ENCODE measurements at regions not wholly inside any gene's neighbourhood (a gene's known extent, or its start where the extent isn't known, plus 50 kb on each side); places are given as distances from the start of the nearest gene placed in this dataset.

DNA sequence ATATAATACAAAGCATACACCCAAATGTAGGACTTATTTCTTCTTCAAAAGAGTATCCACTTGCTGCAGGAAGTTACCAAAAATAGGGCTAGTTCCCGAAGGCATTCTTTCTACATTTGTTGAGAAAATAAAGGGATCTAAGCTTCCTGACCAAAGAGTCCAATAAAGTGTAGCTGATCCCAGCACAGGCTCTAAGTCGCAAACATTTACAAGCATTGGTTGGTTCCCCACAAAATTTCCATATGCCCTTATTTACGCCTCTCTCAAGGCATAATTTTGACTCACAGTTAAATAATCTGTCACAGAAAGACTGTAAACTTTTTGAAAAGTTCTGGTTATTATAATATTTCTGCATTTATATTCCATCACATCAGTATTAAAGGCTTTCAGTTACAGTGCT lies 1520.1 kb upstream of the ZEB2 start:
- TF ChIP-seq, protein P1, sequence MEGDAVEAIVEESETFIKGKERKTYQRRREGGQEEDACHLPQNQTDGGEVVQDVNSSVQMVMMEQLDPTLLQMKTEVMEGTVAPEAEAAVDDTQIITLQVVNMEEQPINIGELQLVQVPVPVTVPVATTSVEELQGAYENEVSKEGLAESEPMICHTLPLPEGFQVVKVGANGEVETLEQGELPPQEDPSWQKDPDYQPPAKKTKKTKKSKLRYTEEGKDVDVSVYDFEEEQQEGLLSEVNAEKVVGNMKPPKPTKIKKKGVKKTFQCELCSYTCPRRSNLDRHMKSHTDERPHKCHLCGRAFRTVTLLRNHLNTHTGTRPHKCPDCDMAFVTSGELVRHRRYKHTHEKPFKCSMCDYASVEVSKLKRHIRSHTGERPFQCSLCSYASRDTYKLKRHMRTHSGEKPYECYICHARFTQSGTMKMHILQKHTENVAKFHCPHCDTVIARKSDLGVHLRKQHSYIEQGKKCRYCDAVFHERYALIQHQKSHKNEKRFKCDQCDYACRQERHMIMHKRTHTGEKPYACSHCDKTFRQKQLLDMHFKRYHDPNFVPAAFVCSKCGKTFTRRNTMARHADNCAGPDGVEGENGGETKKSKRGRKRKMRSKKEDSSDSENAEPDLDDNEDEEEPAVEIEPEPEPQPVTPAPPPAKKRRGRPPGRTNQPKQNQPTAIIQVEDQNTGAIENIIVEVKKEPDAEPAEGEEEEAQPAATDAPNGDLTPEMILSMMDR (conservative IDR thresholded peaks at IDR 0.05 in 1 of 2, IDR thresholded peaks at IDR 0.05 in 1 of 2; ENCODE audit: low read depth in 1 of 2, low read length in 2 of 2): no peak
- no peak for TF ChIP-seq EZH2 (IDR thresholded peaks at IDR 0.05; ENCODE audit: low read length, missing control alignments)

Data from fibroblast of lung (primary cell).